Natural killer cell (primary cell): ENCODE measurements at regions not wholly inside any gene's neighbourhood (a gene's known extent, or its start where the extent isn't known, plus 50 kb on each side); places are given as distances from the start of the nearest gene placed in this dataset.

Experiments
- ATAC-seq, 3 donors: fragments of 150-1000 bp in 2 of 3; fragments of 200-7000 bp in 1 of 3; cut with Tn5 transposase; 1 replicate in 1 of 3; 2 replicates in 2 of 3; pipeline ENCODE4 v1.10.0; 2021; ENCODE audit warnings: mild to moderate bottlenecking in 2 of 3, moderate library complexity in 2 of 3
- DNase-seq, 2 donors: peaks; one replicate each; pipeline versions ENCODE4 v3.0.0 to v3.0.0-alpha.2; 2013 to 2021; ENCODE audit warnings: mixed read lengths in 1 of 2
- H3K27ac ChIP-seq: one replicate; pipeline ENCODE4 v1.5.1; 2013; ENCODE audit warnings: mild to moderate bottlenecking, low read length
- H3K27me3 ChIP-seq: one replicate; pipeline ENCODE4 v1.6.1; 2013; ENCODE audit warnings: low read length; ENCODE audit not compliant: control insufficient read depth, insufficient read depth
- H3K36me3 ChIP-seq: one replicate; pipeline ENCODE4 v1.6.1; 2013; ENCODE audit warnings: low read length; ENCODE audit not compliant: control insufficient read depth, insufficient read depth
- H3K4me1 ChIP-seq: one replicate; pipeline ENCODE4 v1.6.1; 2013; ENCODE audit warnings: low read length; ENCODE audit not compliant: control insufficient read depth, insufficient read depth
- H3K4me3 ChIP-seq: one replicate; pipeline ENCODE4 v1.5.1; 2013; ENCODE audit warnings: low read length
- H3K9me3 ChIP-seq: one replicate; pipeline ENCODE4 v1.6.1; 2013; ENCODE audit warnings: low read length; ENCODE audit not compliant: control insufficient read depth, insufficient read depth
- H3K27ac Mint-ChIP-seq, 2 donors: one replicate each; pipeline ENCODE4 v1.8.0; 2022; ENCODE audit warnings: mild to moderate bottlenecking in 2 of 2, mixed read lengths in 2 of 2, moderate library complexity in 1 of 2
- H3K27me3 Mint-ChIP-seq, 2 donors: one replicate each; pipeline ENCODE4 v1.8.0; 2022; ENCODE audit warnings: low read depth in 2 of 2, mixed read lengths in 2 of 2
- H3K36me3 Mint-ChIP-seq: one replicate; pipeline ENCODE4 v1.8.0; 2022; ENCODE audit warnings: mixed read lengths
- H3K4me1 Mint-ChIP-seq, 2 donors: one replicate each; pipeline ENCODE4 v1.8.0; 2022; ENCODE audit warnings: mixed read lengths in 2 of 2
- H3K4me3 Mint-ChIP-seq: one replicate; pipeline ENCODE4 v1.8.0; 2022; ENCODE audit warnings: mild to moderate bottlenecking, moderate library complexity, mixed read lengths
- H3K9me3 Mint-ChIP-seq, 2 donors: one replicate each; pipeline ENCODE4 v1.8.0; 2022; ENCODE audit warnings: mixed read lengths in 2 of 2
- CTCF ChIP-seq: fragments of 200-600 bp; IDR thresholded peaks from one replicate; pipeline ENCODE4 v1.8.0; 2022; ENCODE audit warnings: antibody characterized with exemption
- WGBS: methylation state at CpG from one replicate; pipeline ENCODE4 v1.1.7; 2013; ENCODE audit warnings: missing lambda C conversion rate; ENCODE audit not compliant: insufficient coverage; 5-methylcytosine and 5-hydroxymethylcytosine counted together
- intact Hi-C: fragments of 100-400 bp; cut with micrococcal nuclease; formaldehyde crosslinking; loops from one replicate; pipeline ENCODE4 v1.14.2; 2022

- H3K4me1 ChIP-seq: no peaks in the 10 kb centered on the region
- H3K9me3 ChIP-seq: no peaks in the 10 kb centered on the region
- WGBS: 93% methylated on average over 8 of the region's 8 CpGs
- H3K27me3 Mint-ChIP-seq: peaks cover 3 to 14% of the 10 kb centered on the region in 2 donors
- DNase-seq (no peak), ATAC-seq (no peak)
- TF ChIP-seq CTCF: no peak
- no peak overlapping the region for H3K27ac ChIP-seq
- intact Hi-C loops: no loop called here
- H3K36me3 ChIP-seq: no peaks in the 10 kb centered on the region
- H3K9me3 Mint-ChIP-seq: no peaks in the 10 kb centered on the region
- H3K4me3 ChIP-seq: no peak overlapping the region
- H3K36me3 Mint-ChIP-seq: no peaks in the 10 kb centered on the region
- H3K4me1 Mint-ChIP-seq: peaks cover 5% of the 10 kb centered on the region in 2 donors
- H3K27me3 ChIP-seq: no peaks in the 10 kb centered on the region
- no peak overlapping the region for H3K4me3 Mint-ChIP-seq
- H3K27ac Mint-ChIP-seq: no peak overlapping the region
These were observed 59.6 kb upstream of the PLEKHG3 start for GRCh38 chr14:64644629-64645028.

GRCh38 chr14:64645220-64645892, 58.9 kb upstream of the PLEKHG3 start:
- Mint-ChIP-seq H3K27ac (no peak overlapping the region), H3K4me1 (peaks cover 5% of the 10 kb centered on the region in 2 donors), H3K4me3 (no peak overlapping the region), H3K36me3 (no peaks in the 10 kb centered on the region), H3K9me3 (no peaks in the 10 kb centered on the region), H3K27me3 (peaks cover 3 to 14% of the 10 kb centered on the region in 2 donors)
- intact Hi-C loops: no loop called here
- no peak overlapping the region for H3K27ac ChIP-seq
- no peak for TF ChIP-seq CTCF
- no peaks in the 10 kb centered on the region for H3K36me3 ChIP-seq
- WGBS: 88% methylated on average over 9 of the region's 10 CpGs
- no peaks in the 10 kb centered on the region for H3K27me3 ChIP-seq
- H3K4me1 ChIP-seq: no peaks in the 10 kb centered on the region
- DNase-seq: no peak
- H3K9me3 ChIP-seq: no peaks in the 10 kb centered on the region
- no peak overlapping the region for H3K4me3 ChIP-seq
- ATAC-seq: no peak

GRCh38 chr14:64646103-64646502, 58.1 kb upstream of the PLEKHG3 start:
- Histone ChIP-seq H3K9me3 (no peaks in the 10 kb centered on the region), H3K27me3 (no peaks in the 10 kb centered on the region), H3K4me3 (no peak overlapping the region), H3K27ac (no peak overlapping the region), H3K36me3 (no peaks in the 10 kb centered on the region), H3K4me1 (no peaks in the 10 kb centered on the region)
- Mint-ChIP-seq H3K27me3 (peaks cover 3 to 14% of the 10 kb centered on the region in 2 donors), H3K9me3 (no peaks in the 10 kb centered on the region), H3K4me1 (peaks cover 5% of the 10 kb centered on the region in 2 donors), H3K27ac (no peak overlapping the region), H3K4me3 (no peak overlapping the region), H3K36me3 (no peaks in the 10 kb centered on the region)
- no peak for DNase-seq
- no peak for ATAC-seq
- no peak for TF ChIP-seq CTCF
- WGBS: 96% methylated on average over 5 of the region's 5 CpGs
- intact Hi-C loops: no loop called here
